ENCODE measurements at regions not wholly inside any gene's neighbourhood (a gene's known extent, or its start where the extent isn't known, plus 50 kb on each side); places are given as distances from the start of the nearest gene placed in this dataset.
"Not testable (repeated sequence)": the region's sequence is repeated elsewhere in the genome, so short reads cannot be mapped to it uniquely, and the experiment has no call there.

GRCh38 chr18:34516996-34517395, 193.1 kb upstream of the DTNA start:
- not testable (repeated sequence) for TF ChIP-seq POLR2AphosphoS5, CTCF, POLR2A (IDR thresholded peaks at IDR 0.05)
